NK-92 treated with Interleukin-12 subunit alpha and Interleukin-12 subunit beta, amount 100 ng/mL, for 24 hours (cell line): ENCODE measurements at regions not wholly inside any gene's neighbourhood (a gene's known extent, or its start where the extent isn't known, plus 50 kb on each side); places are given as distances from the start of the nearest gene placed in this dataset.
"Not testable (repeated sequence)": the region's sequence is repeated elsewhere in the genome, so short reads cannot be mapped to it uniquely, and the experiment has no call there.

ENCODE experiments used
- DNase-seq: peaks from one replicate; lab custom pipeline; 2025; lab: John Stamatoyannopoulos, UW

- no peak for DNase-seq
Observed at GRCh38 chr2:144011553-144011952, 508.4 kb downstream of the ZEB2 start.

DNA sequence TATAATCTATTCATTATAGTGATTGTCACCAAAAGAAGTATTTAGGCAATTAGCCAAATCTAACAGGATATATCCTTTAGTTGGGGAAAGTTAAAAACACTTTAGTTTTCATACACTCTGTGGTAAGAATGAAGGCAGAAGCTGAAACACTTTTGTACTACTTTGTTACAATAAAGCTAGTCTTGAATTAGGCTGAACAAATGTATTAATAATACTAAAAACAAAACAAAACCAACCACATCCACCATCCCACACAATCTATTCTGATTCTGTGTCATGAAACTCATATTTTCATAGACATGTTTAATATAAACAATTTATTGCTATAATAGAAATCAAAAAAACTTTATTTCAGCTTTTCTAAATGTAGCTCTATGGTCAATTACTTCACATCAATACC is 508.8 kb downstream of the ZEB2 start:
- DNase-seq, result no peak

GRCh38 chr2:144010096-144010836 is 509.7 kb downstream of the ZEB2 start:
- no peak for DNase-seq

DNA sequence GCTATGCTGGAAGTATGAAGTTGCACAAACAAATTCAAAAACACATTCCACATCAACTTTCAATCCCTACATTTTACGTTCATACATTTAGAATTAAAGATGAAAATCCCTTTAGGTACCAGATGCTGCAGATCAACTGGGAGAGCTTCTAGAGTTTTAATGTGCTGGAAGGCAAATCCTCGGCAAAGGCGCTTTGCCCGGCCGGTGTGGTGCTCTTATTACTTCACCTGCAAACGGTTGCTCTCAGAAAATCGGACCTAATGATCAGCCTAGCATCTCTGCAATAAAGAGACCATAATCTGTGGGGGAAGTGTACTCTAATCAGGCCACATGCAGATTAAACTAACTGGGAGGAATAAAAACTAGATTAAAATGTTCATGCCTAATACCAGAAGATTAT is 513.8 kb downstream of the ZEB2 start:
- no peak for DNase-seq

- no peak for DNase-seq
Observed at GRCh38 chr2:144004742-144005141, 515.2 kb downstream of the ZEB2 start.

DNA sequence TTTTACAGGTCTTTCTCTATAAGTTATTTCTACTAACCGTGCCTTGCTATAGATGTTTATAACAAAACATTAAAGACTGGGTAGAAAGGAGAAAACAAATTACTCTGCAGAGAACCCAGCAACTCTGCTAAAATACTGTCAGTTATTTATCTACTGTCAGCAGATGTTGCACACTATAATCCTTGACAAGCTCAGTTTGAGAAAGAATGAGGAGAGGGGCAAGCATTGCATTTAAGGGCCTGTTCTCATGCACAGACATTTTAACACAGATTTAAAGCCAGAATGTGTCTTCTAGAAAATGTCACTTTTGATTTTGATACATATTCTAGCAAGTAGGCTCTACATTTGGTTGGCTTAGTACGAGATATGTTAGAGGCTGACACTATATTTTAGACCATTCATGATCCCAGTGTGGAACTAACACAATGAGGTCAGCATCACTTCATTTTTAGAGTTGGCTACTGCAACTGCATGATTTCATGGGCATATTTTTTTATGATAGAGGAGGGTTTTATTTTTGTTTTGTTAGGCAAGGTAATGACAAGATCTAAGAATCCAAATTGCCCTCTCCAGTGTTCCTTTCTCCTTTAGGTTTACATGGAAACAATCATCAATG is 516.4 kb downstream of the ZEB2 start:
- DNase-seq, result no peak

DNA sequence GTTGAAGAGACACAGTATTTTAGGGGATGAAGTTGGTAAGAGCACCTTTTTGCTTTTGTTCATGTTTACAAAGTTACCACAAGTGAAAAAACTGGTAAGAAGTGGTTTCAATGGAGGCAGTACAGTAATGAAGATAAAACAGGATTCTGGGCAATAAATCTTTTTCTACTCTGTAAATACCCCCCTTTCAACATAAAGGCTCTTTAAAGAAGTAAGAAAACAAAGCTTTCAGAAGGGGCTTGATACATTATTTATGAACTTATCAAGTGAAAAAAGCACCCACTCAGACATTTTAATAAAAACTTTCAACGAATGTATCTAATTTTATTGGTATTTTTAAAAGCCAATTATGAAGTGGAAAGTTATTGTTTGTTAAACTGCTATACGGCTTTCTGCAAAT is 522.9 kb downstream of the ZEB2 start:
- DNase-seq, result no peak

- no peak for DNase-seq
Observed at GRCh38 chr2:143994961-143995360, 525.0 kb downstream of the ZEB2 start.

- not testable (repeated sequence) for DNase-seq
Observed at GRCh38 chr2:143991596-143991995, 528.3 kb downstream of the ZEB2 start.

DNA sequence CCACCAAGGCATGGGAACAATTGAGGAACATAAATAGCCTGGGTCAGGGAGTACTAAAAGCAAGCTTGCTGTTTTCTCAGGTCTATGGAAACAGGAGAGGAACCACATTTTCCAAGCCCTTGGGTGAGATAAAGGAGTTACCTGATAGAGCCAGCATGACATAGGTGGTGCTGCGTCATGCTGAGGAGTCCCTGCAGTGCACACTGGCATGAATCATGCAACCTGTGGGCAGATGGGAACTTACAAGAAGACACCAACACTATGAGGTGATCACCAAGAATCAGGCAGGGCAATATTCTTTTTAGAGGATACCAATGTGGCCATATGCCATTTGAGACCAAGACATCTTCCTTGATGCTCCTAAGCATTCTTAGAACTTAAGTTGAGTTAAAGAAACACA is 531.8 kb downstream of the ZEB2 start:
- DNase-seq, result no peak

- DNase-seq, result no peak
Observed at GRCh38 chr2:143981428-143981827, 538.5 kb downstream of the ZEB2 start.

GRCh38 chr2:143977356-143977755 is 542.6 kb downstream of the ZEB2 start:
- no peak for DNase-seq

- no peak for DNase-seq
Observed at GRCh38 chr2:143975216-143975615, 544.7 kb downstream of the ZEB2 start.

GRCh38 chr2:143974262-143974661 is 545.7 kb downstream of the ZEB2 start:
- no peak for DNase-seq

DNA sequence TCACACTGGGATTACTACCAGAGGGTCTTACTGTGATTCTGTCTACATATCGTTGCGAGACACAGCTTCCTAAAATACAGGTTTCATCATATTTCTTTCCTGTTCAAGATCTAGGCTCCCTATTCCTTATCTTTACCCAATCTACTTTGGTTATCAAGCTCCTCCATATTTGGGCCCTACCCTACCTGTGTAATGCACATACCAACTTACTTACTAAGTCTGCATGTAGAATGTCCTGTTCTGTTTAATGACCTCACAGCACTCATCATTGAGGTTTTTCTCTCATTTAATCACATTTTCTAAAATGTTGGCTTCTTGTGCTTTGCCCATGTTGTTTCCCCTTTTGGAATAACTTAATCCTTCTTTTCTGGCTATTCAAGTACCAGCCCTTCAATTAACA is 551.1 kb downstream of the ZEB2 start:
- no peak for DNase-seq

DNA sequence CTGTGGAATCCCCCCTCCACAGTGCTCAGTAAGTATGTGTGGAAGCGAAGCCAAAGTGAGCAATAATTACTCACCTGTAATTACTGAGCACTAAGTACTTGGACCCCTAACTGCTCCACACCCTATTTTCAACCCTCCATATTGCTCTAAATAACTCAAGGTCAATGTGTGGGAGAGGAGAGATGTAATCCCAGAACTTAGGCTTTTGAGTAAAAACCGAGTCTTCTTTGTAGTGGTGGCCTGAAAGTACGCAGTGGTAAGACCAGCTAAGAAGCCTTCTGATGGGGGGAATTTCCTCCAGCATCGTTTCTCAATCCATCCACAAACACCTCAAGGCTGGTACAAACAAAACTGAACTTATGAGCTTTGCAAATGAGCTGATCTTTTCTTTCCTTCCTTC is 551.6 kb downstream of the ZEB2 start:
- DNase-seq, result no peak

DNA sequence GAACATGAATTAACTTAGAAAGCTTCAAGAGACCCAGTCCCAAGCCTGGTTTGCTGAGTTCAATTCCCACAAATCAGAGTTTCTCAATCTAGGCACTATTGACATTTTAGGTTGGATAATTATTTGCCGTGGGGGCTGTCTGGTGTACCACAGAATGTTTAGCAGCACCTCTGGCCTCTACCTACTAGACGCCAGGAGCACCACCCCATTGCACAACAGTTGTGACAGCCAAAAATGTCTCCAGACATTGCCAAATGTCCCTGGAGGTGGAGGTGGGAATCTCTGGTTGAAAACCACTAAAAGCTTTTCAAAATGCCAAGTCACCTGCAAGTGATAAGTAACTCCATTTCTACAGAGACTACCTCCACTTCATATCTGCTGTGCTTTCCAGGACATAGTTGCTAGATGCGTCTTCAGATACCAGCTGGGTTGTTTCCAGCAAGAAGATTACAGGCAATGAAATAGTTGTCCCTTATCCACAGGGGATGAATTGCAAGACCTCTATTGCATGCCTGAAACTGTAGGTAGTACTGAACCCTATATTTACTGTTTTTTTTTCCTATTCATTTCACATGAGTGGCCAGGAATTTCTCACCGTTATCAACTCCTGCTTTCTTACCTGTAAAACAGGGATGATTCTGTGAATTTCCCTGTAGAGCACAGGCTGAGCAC is 554.3 kb downstream of the ZEB2 start:
- no peak for DNase-seq

- DNase-seq, result no peak
Observed at GRCh38 chr2:143964891-143965290, 555.0 kb downstream of the ZEB2 start.

GRCh38 chr2:143960177-143960576 is 559.7 kb downstream of the ZEB2 start:
- DNase-seq, result no peak

DNA sequence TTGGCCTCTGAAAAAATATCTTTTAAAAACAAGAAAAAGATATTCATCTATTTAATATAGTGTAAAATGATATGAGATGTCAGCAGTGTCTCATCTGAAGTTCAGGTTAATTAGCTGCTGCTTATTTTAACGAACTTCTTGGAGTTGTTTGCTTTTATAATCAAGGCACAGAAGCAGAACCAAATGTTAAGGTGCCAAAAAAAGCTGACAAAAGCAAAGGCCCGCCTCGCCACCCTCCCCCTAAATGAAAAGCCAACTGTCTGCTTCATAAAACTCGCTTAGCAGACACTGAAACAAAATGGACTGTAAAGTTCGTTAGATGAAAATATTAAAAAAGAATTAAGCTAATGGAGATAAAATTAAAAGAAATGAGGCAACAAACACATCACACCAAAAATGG is 562.6 kb downstream of the ZEB2 start:
- DNase-seq, result no peak

DNA sequence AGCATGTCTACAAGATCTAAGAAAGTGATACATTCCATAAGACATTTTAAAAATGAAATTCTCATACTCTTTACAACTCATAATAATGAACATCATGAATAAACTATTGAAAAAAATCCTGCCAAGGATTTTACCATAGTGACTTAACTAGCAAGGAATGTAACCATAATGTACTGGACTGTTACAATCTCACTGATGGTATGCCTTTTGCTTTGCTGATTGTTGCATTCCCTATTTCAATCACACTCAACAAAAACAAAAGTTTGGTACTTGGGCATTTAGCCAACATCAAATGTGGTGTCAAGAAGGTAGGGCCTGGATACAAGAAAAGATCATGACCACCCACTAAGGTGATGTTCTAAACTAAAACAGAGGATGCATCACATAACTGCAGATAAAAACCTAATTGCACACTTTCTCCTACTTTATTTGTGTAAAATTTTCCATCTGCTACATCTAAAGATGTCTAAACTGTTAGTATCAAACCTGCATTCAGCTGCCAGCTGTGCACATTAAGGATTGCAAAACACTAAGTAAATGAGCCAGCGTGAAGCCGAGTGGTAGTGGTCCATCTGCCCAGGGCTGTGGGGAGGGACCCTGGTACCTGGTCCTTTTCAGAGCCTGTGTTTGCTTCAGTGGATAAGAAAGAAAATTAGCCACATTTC is 564.4 kb downstream of the ZEB2 start:
- DNase-seq, result no peak

GRCh38 chr2:143954844-143955243 is 565.1 kb downstream of the ZEB2 start:
- no peak for DNase-seq

DNA sequence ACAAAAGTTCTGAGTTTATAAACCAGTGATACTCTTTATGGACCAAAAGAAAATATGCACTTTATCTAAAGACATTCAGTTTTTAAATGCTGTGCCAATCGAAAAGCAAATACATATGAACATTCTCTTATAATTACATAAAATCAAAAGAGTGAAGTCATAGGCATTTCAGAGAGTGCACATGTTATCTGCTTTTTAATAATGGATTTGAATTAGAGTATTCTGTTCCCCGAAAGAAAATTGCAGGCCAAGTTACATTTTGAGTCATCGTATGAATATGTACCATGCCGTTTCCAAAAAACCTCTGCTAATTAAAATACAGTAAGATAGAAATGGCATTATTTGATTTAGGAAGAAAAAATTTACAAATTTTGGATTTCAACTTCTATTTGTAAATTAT is 565.7 kb downstream of the ZEB2 start:
- DNase-seq, result no peak
